NCI-H2171 (cell line): ENCODE measurements at regions not wholly inside any gene's neighbourhood (a gene's known extent, or its start where the extent isn't known, plus 50 kb on each side); places are given as distances from the start of the nearest gene placed in this dataset.
"Not testable (repeated sequence)": the region's sequence is repeated elsewhere in the genome, so short reads cannot be mapped to it uniquely, and the experiment has no call there.

Experiments used
- DNase-seq: peaks from one replicate; lab custom pipeline; 2025; lab: John Stamatoyannopoulos, UW

- no peak for DNase-seq
Observed at GRCh38 chrX:97858592-97858991, 974.9 kb downstream of the RPA4 start.

- DNase-seq = no peak
Observed at GRCh38 chrX:97860226-97860625, 976.5 kb downstream of the RPA4 start.

GRCh38 chrX:97863261-97863660 lies 979.6 kb downstream of the RPA4 start:
- no peak for DNase-seq

- DNase-seq = no peak
Observed at GRCh38 chrX:97867266-97867665, 983.6 kb downstream of the RPA4 start.

- no peak for DNase-seq
Observed at GRCh38 chrX:97876697-97877407, 993.1 kb downstream of the RPA4 start.

- no peak for DNase-seq
Observed at GRCh38 chrX:97882306-97882705, 998.6 kb downstream of the RPA4 start.

GRCh38 chrX:97895751-97896150 lies 1012.0 kb downstream of the RPA4 start:
- DNase-seq = no peak

- no peak for DNase-seq
Observed at GRCh38 chrX:97897998-97898397, 1014.3 kb downstream of the RPA4 start.

- DNase-seq = no peak
Observed at GRCh38 chrX:97898798-97899197, 1015.1 kb downstream of the RPA4 start.

- no peak for DNase-seq
Observed at GRCh38 chrX:97907791-97908190, 1024.1 kb downstream of the RPA4 start.

GRCh38 chrX:97909245-97909644 lies 1025.5 kb downstream of the RPA4 start:
- no peak for DNase-seq

- not testable (repeated sequence) for DNase-seq
Observed at GRCh38 chrX:97915390-97915789, 1031.7 kb downstream of the RPA4 start.

- not testable (repeated sequence) for DNase-seq
Observed at GRCh38 chrX:97921223-97921622, 1037.5 kb downstream of the RPA4 start.

- DNase-seq = no peak
Observed at GRCh38 chrX:97931586-97931985, 1047.9 kb downstream of the RPA4 start.

GRCh38 chrX:97936296-97936695 lies 1052.6 kb downstream of the RPA4 start:
- no peak for DNase-seq

GRCh38 chrX:97938706-97939105 lies 1055.0 kb downstream of the RPA4 start:
- DNase-seq = no peak

GRCh38 chrX:97968376-97969163 lies 1084.9 kb downstream of the RPA4 start:
- no peak for DNase-seq

GRCh38 chrX:97984641-97985040 lies 1100.9 kb downstream of the RPA4 start:
- DNase-seq = no peak

GRCh38 chrX:97985096-97985495 lies 1101.4 kb downstream of the RPA4 start:
- DNase-seq = no peak

- no peak for DNase-seq
Observed at GRCh38 chrX:97987979-97988378, 1104.3 kb downstream of the RPA4 start.

GRCh38 chrX:97995834-97996233 lies 1112.1 kb downstream of the RPA4 start:
- DNase-seq = no peak

GRCh38 chrX:98028691-98029090 lies 1145.0 kb downstream of the RPA4 start:
- DNase-seq = no peak

GRCh38 chrX:98029861-98030260 lies 1146.2 kb downstream of the RPA4 start:
- no peak for DNase-seq

GRCh38 chrX:98057176-98057575 lies 1173.5 kb downstream of the RPA4 start:
- no peak for DNase-seq
